ENCODE measurements at regions not wholly inside any gene's neighbourhood (a gene's known extent, or its start where the extent isn't known, plus 50 kb on each side); places are given as distances from the start of the nearest gene placed in this dataset.
A peak's percentile ranks its signal among the peaks of the same experiment; 100 is the strongest.

- no peaks in the 10 kb centered on the region for H3K36me3 ChIP-seq (ENCODE audit: control insufficient read depth in 3 of 3, insufficient read depth in 3 of 3, low read length in 3 of 3)
- H3K27ac ChIP-seq (ENCODE audit: low read depth, low read length), result peak overlapping the region; percentile 55
- H3K9me3 ChIP-seq (ENCODE audit: control insufficient read depth in 3 of 3, low read length in 3 of 3), result no peaks in the 10 kb centered on the region
- H3K4me1 ChIP-seq (ENCODE audit: control insufficient read depth in 3 of 3, insufficient read depth in 3 of 3, low read length in 3 of 3), result peaks cover 0 to 17% (median 7%) of the 10 kb centered on the region in 3 donors
- H3K9ac ChIP-seq (ENCODE audit: low read depth in 1 of 3, low read length in 3 of 3), result no peak overlapping the region
- peaks cover 0 to 2% (median 0%) of the 10 kb centered on the region in 3 donors for H3K27me3 ChIP-seq (ENCODE audit: control insufficient read depth in 3 of 3, insufficient read depth in 3 of 3, low read length in 3 of 3)
- H3K4me3 ChIP-seq (ENCODE audit: low read length in 3 of 3), result peak overlapping the region in 1 of 3 donors; percentile 39
Measured at GRCh38 chrX:16461968-16462367, 188.0 kb upstream of the S100G start.

- peaks cover 0 to 17% (median 7%) of the 10 kb centered on the region in 3 donors for H3K4me1 ChIP-seq (ENCODE audit: control insufficient read depth in 3 of 3, insufficient read depth in 3 of 3, low read length in 3 of 3)
- H3K36me3 ChIP-seq (ENCODE audit: control insufficient read depth in 3 of 3, insufficient read depth in 3 of 3, low read length in 3 of 3), result no peaks in the 10 kb centered on the region
- peak overlapping the region; percentile 55 for H3K27ac ChIP-seq (ENCODE audit: low read depth, low read length)
- H3K9me3 ChIP-seq (ENCODE audit: control insufficient read depth in 3 of 3, low read length in 3 of 3), result no peaks in the 10 kb centered on the region
- H3K27me3 ChIP-seq (ENCODE audit: control insufficient read depth in 3 of 3, insufficient read depth in 3 of 3, low read length in 3 of 3), result peaks cover 0 to 2% (median 0%) of the 10 kb centered on the region in 3 donors
- H3K4me3 ChIP-seq (ENCODE audit: low read length in 3 of 3), result peak overlapping the region in 1 of 3 donors; percentile 39
- H3K9ac ChIP-seq (ENCODE audit: low read depth in 1 of 3, low read length in 3 of 3), result no peak overlapping the region
Measured at GRCh38 chrX:16462912-16463311, 187.0 kb upstream of the S100G start.

GRCh38 chrX:16464369-16464768 is 185.6 kb upstream of the S100G start:
- H3K36me3 ChIP-seq (ENCODE audit: control insufficient read depth in 3 of 3, insufficient read depth in 3 of 3, low read length in 3 of 3), result no peaks in the 10 kb centered on the region
- peaks cover 0 to 17% (median 7%) of the 10 kb centered on the region in 3 donors for H3K4me1 ChIP-seq (ENCODE audit: control insufficient read depth in 3 of 3, insufficient read depth in 3 of 3, low read length in 3 of 3)
- no peaks in the 10 kb centered on the region for H3K9me3 ChIP-seq (ENCODE audit: control insufficient read depth in 3 of 3, low read length in 3 of 3)
- no peak overlapping the region for H3K9ac ChIP-seq (ENCODE audit: low read depth in 1 of 3, low read length in 3 of 3)
- peaks cover 0 to 2% (median 0%) of the 10 kb centered on the region in 3 donors for H3K27me3 ChIP-seq (ENCODE audit: control insufficient read depth in 3 of 3, insufficient read depth in 3 of 3, low read length in 3 of 3)
- H3K27ac ChIP-seq (ENCODE audit: low read depth, low read length), result no peak overlapping the region
- H3K4me3 ChIP-seq (ENCODE audit: low read length in 3 of 3), result no peak overlapping the region

- H3K4me3 ChIP-seq (ENCODE audit: low read length in 3 of 3), result no peak overlapping the region
- no peaks in the 10 kb centered on the region for H3K9me3 ChIP-seq (ENCODE audit: control insufficient read depth in 3 of 3, low read length in 3 of 3)
- peaks cover 0 to 2% (median 0%) of the 10 kb centered on the region in 3 donors for H3K27me3 ChIP-seq (ENCODE audit: control insufficient read depth in 3 of 3, insufficient read depth in 3 of 3, low read length in 3 of 3)
- H3K36me3 ChIP-seq (ENCODE audit: control insufficient read depth in 3 of 3, insufficient read depth in 3 of 3, low read length in 3 of 3), result no peaks in the 10 kb centered on the region
- H3K4me1 ChIP-seq (ENCODE audit: control insufficient read depth in 3 of 3, insufficient read depth in 3 of 3, low read length in 3 of 3), result peaks cover 0 to 17% (median 7%) of the 10 kb centered on the region in 3 donors
- H3K27ac ChIP-seq (ENCODE audit: low read depth, low read length), result no peak overlapping the region
- H3K9ac ChIP-seq (ENCODE audit: low read depth in 1 of 3, low read length in 3 of 3), result no peak overlapping the region
Measured at GRCh38 chrX:16465081-16465876, 184.7 kb upstream of the S100G start.

GRCh38 chrX:16466640-16467432 is 183.1 kb upstream of the S100G start:
- Histone ChIP-seq H3K9ac (ENCODE audit: low read depth in 1 of 3, low read length in 3 of 3) (no peak overlapping the region), H3K27me3 (ENCODE audit: control insufficient read depth in 3 of 3, insufficient read depth in 3 of 3, low read length in 3 of 3) (peaks cover 0 to 2% (median 0%) of the 10 kb centered on the region in 3 donors), H3K27ac (ENCODE audit: low read depth, low read length) (no peak overlapping the region), H3K4me1 (ENCODE audit: control insufficient read depth in 3 of 3, insufficient read depth in 3 of 3, low read length in 3 of 3) (peaks cover 0 to 17% (median 7%) of the 10 kb centered on the region in 3 donors), H3K9me3 (ENCODE audit: control insufficient read depth in 3 of 3, low read length in 3 of 3) (no peaks in the 10 kb centered on the region), H3K36me3 (ENCODE audit: control insufficient read depth in 3 of 3, insufficient read depth in 3 of 3, low read length in 3 of 3) (no peaks in the 10 kb centered on the region), H3K4me3 (ENCODE audit: low read length in 3 of 3) (no peak overlapping the region)

- Histone ChIP-seq H3K36me3 (ENCODE audit: control insufficient read depth in 3 of 3, insufficient read depth in 3 of 3, low read length in 3 of 3) (no peaks in the 10 kb centered on the region), H3K9me3 (ENCODE audit: control insufficient read depth in 3 of 3, low read length in 3 of 3) (no peaks in the 10 kb centered on the region), H3K4me3 (ENCODE audit: low read length in 3 of 3) (no peak overlapping the region), H3K27me3 (ENCODE audit: control insufficient read depth in 3 of 3, insufficient read depth in 3 of 3, low read length in 3 of 3) (peaks cover 0 to 2% (median 0%) of the 10 kb centered on the region in 3 donors), H3K9ac (ENCODE audit: low read depth in 1 of 3, low read length in 3 of 3) (no peak overlapping the region), H3K27ac (ENCODE audit: low read depth, low read length) (no peak overlapping the region), H3K4me1 (ENCODE audit: control insufficient read depth in 3 of 3, insufficient read depth in 3 of 3, low read length in 3 of 3) (no peaks in the 10 kb centered on the region)
Measured at GRCh38 chrX:16469870-16470269, 180.1 kb upstream of the S100G start.

GRCh38 chrX:16472345-16472744 is 177.6 kb upstream of the S100G start:
- no peak overlapping the region for H3K27ac ChIP-seq (ENCODE audit: low read depth, low read length)
- H3K9ac ChIP-seq (ENCODE audit: low read depth in 1 of 3, low read length in 3 of 3), result no peak overlapping the region
- no peak overlapping the region for H3K4me3 ChIP-seq (ENCODE audit: low read length in 3 of 3)
- H3K9me3 ChIP-seq (ENCODE audit: control insufficient read depth in 3 of 3, low read length in 3 of 3), result no peaks in the 10 kb centered on the region
- H3K27me3 ChIP-seq (ENCODE audit: control insufficient read depth in 3 of 3, insufficient read depth in 3 of 3, low read length in 3 of 3), result no peaks in the 10 kb centered on the region
- H3K4me1 ChIP-seq (ENCODE audit: control insufficient read depth in 3 of 3, insufficient read depth in 3 of 3, low read length in 3 of 3), result no peaks in the 10 kb centered on the region
- no peaks in the 10 kb centered on the region for H3K36me3 ChIP-seq (ENCODE audit: control insufficient read depth in 3 of 3, insufficient read depth in 3 of 3, low read length in 3 of 3)

GRCh38 chrX:16474511-16474910 is 175.4 kb upstream of the S100G start:
- Histone ChIP-seq H3K4me1 (ENCODE audit: control insufficient read depth in 3 of 3, insufficient read depth in 3 of 3, low read length in 3 of 3) (peaks cover 0 to under 1% (median 0%) of the 10 kb centered on the region in 3 donors), H3K9ac (ENCODE audit: low read depth in 1 of 3, low read length in 3 of 3) (no peak overlapping the region), H3K27me3 (ENCODE audit: control insufficient read depth in 3 of 3, insufficient read depth in 3 of 3, low read length in 3 of 3) (no peaks in the 10 kb centered on the region), H3K36me3 (ENCODE audit: control insufficient read depth in 3 of 3, insufficient read depth in 3 of 3, low read length in 3 of 3) (no peaks in the 10 kb centered on the region), H3K9me3 (ENCODE audit: control insufficient read depth in 3 of 3, low read length in 3 of 3) (no peaks in the 10 kb centered on the region), H3K4me3 (ENCODE audit: low read length in 3 of 3) (no peak overlapping the region), H3K27ac (ENCODE audit: low read depth, low read length) (no peak overlapping the region)

- Histone ChIP-seq H3K36me3 (ENCODE audit: control insufficient read depth in 3 of 3, insufficient read depth in 3 of 3, low read length in 3 of 3) (no peaks in the 10 kb centered on the region), H3K9ac (ENCODE audit: low read depth in 1 of 3, low read length in 3 of 3) (no peak overlapping the region)
Measured at GRCh38 chrX:16476009-16476408, 173.9 kb upstream of the S100G start.

GRCh38 chrX:16476692-16477091 is 173.3 kb upstream of the S100G start:
- Histone ChIP-seq H3K4me1 (ENCODE audit: control insufficient read depth in 3 of 3, insufficient read depth in 3 of 3, low read length in 3 of 3) (peaks cover 0 to 4% (median 2%) of the 10 kb centered on the region in 3 donors), H3K27me3 (ENCODE audit: control insufficient read depth in 3 of 3, insufficient read depth in 3 of 3, low read length in 3 of 3) (no peaks in the 10 kb centered on the region), H3K27ac (ENCODE audit: low read depth, low read length) (no peak overlapping the region), H3K9me3 (ENCODE audit: control insufficient read depth in 3 of 3, low read length in 3 of 3) (no peaks in the 10 kb centered on the region), H3K4me3 (ENCODE audit: low read length in 3 of 3) (no peak overlapping the region), H3K9ac (ENCODE audit: low read depth in 1 of 3, low read length in 3 of 3) (no peak overlapping the region), H3K36me3 (ENCODE audit: control insufficient read depth in 3 of 3, insufficient read depth in 3 of 3, low read length in 3 of 3) (no peaks in the 10 kb centered on the region)

More at GRCh38 chrX:16476009-16476408, 173.9 kb upstream of the S100G start:
- Histone ChIP-seq H3K4me3 (ENCODE audit: low read length in 3 of 3) (no peak overlapping the region), H3K9me3 (ENCODE audit: control insufficient read depth in 3 of 3, low read length in 3 of 3) (no peaks in the 10 kb centered on the region), H3K27me3 (ENCODE audit: control insufficient read depth in 3 of 3, insufficient read depth in 3 of 3, low read length in 3 of 3) (no peaks in the 10 kb centered on the region), H3K27ac (ENCODE audit: low read depth, low read length) (no peak overlapping the region), H3K4me1 (ENCODE audit: control insufficient read depth in 3 of 3, insufficient read depth in 3 of 3, low read length in 3 of 3) (peaks cover 0 to 4% (median 2%) of the 10 kb centered on the region in 3 donors)

Data from skeletal muscle tissue (tissue), 3 donors.